DMS114 treated with DMSO at 0.1 percent for 48 hours (cell line): ENCODE measurements at regions not wholly inside any gene's neighbourhood (a gene's known extent, or its start where the extent isn't known, plus 50 kb on each side); places are given as distances from the start of the nearest gene placed in this dataset.

ENCODE experiments used
- DNase-seq: peaks from one replicate; lab custom pipeline; 2025; ENCODE audit not compliant: unreplicated experiment; lab: John Stamatoyannopoulos, UW

- DNase-seq = no peak
These were observed 99.9 kb downstream of the SLIT2 start for GRCh38 chr4:20351360-20352162.

- no peak for DNase-seq
These were observed 100.4 kb downstream of the SLIT2 start for GRCh38 chr4:20352163-20352431.

GRCh38 chr4:20353646-20354045 is 101.9 kb downstream of the SLIT2 start:
- DNase-seq = no peak

GRCh38 chr4:20354120-20354519 is 102.4 kb downstream of the SLIT2 start:
- no peak for DNase-seq

GRCh38 chr4:20356565-20356964 is 104.9 kb downstream of the SLIT2 start:
- DNase-seq = no peak

GRCh38 chr4:20358110-20358509 is 106.4 kb downstream of the SLIT2 start:
- no peak for DNase-seq

- DNase-seq = no peak
These were observed 108.0 kb downstream of the SLIT2 start for GRCh38 chr4:20359692-20360091.

- no peak for DNase-seq
These were observed 110.4 kb downstream of the SLIT2 start for GRCh38 chr4:20362148-20362547.

- DNase-seq = no peak
These were observed 113.3 kb downstream of the SLIT2 start for GRCh38 chr4:20364969-20365368.

- no peak for DNase-seq
These were observed 115.7 kb downstream of the SLIT2 start for GRCh38 chr4:20367446-20367845.

- DNase-seq = no peak
These were observed 117.2 kb downstream of the SLIT2 start for GRCh38 chr4:20368926-20369325.

- no peak for DNase-seq
These were observed 118.6 kb downstream of the SLIT2 start for GRCh38 chr4:20370274-20370673.

GRCh38 chr4:20376070-20376469 is 124.4 kb downstream of the SLIT2 start:
- DNase-seq = no peak

- DNase-seq = no peak
These were observed 126.5 kb downstream of the SLIT2 start for GRCh38 chr4:20378181-20378580.

- no peak for DNase-seq
These were observed 129.3 kb downstream of the SLIT2 start for GRCh38 chr4:20381005-20381404.

- no peak for DNase-seq
These were observed 131.6 kb downstream of the SLIT2 start for GRCh38 chr4:20383283-20383682.

- no peak for DNase-seq
These were observed 132.3 kb downstream of the SLIT2 start for GRCh38 chr4:20383969-20384368.

- no peak for DNase-seq
These were observed 132.8 kb downstream of the SLIT2 start for GRCh38 chr4:20384456-20384855.

- DNase-seq = no peak
These were observed 134.5 kb downstream of the SLIT2 start for GRCh38 chr4:20386001-20386740.

GRCh38 chr4:20386906-20387305 is 135.2 kb downstream of the SLIT2 start:
- no peak for DNase-seq

GRCh38 chr4:20391198-20391597 is 139.5 kb downstream of the SLIT2 start:
- no peak for DNase-seq

GRCh38 chr4:20391912-20392311 is 140.2 kb downstream of the SLIT2 start:
- no peak for DNase-seq
